ENCODE measurements at regions not wholly inside any gene's neighbourhood (a gene's known extent, or its start where the extent isn't known, plus 50 kb on each side); places are given as distances from the start of the nearest gene placed in this dataset.
"Not testable (repeated sequence)": the region's sequence is repeated elsewhere in the genome, so short reads cannot be mapped to it uniquely, and the experiment has no call there.

GRCh38 chr17:72458301-72458700, 337.5 kb downstream of the SOX9 start:
- no peak for DNase-seq

DNA sequence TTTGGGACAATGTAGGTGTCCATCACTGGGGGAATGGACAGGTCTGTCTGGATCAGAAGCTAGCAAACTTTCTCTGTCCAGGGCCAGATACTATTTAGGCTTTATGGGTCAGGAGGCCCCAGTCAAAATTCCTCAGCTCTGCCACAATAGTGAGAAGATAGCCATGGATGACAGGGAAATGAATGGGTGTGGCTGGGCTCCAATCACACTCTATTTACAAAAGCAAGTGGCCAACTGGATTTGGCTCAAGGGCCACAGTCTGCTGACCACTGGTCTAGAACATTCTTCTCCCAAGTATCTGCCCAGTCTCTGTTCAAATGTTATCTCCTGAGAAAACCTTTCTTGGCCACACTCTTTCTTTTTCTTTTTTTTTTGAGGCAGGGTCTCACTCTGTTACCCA, 339.9 kb downstream of the SOX9 start:
- no peak for DNase-seq

DNA sequence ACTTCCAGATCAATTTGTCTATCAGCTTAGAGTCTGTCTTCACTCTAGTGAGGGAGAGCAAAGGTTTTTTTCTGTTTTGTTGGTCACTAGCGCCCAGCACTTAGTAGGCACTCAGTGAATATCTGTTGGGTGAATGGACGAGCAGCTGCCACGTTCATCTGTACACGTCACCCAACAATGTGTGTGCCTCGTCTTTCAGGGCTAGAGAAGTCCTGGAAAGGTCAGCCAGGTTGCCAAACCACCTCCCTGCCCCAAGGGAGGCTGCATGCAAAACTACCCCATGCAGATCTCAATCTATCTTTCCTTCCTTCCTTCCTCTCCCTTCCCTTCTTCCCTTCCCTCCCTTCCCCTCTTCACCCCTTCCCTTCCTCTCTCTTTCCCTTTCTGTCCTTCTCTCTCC, 340.9 kb downstream of the SOX9 start:
- DNase-seq, result no peak

GRCh38 chr17:72462407-72462806, 341.6 kb downstream of the SOX9 start:
- no peak for DNase-seq

- DNase-seq, result no peak
Measured at GRCh38 chr17:72462814-72463213, 342.0 kb downstream of the SOX9 start.

DNA sequence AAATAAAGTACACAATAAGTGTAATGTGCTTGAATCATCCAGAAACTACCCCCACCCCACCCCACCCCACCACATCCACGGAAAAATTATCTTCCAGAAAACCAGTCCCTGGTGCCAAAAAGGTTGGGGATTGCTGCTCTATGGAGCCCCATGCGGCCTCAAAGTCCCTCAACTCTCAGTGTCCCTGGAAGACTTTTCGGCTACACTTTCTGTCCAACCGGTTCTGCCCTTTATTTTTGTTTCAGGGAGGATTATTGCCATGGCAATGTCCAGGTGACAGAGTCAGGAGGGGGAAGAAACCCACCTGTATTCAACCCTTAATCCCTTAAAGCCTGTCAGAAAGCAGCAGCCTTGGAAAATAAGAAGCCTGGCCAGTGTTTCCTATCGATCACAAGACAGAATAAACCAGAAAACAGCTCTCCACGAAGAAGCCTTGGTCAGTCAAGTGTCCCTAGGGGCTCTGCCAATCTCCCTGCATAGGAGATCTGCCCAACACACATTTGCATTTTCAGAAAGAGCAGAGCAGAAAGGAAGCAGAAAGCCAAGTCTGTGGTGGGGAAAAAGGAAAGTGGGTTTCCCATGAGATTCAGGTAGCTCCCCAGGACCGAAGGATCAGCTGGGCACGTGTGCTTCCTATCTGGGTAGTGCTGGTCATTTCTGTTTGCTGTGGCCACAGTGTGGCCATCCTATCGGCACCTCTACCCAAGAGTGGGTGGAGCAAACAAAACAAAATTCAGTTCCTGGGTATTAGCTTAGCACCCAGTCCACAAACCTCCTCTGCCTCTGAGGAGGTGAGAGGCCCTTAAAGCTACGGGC, 342.7 kb downstream of the SOX9 start:
- no peak for DNase-seq

DNA sequence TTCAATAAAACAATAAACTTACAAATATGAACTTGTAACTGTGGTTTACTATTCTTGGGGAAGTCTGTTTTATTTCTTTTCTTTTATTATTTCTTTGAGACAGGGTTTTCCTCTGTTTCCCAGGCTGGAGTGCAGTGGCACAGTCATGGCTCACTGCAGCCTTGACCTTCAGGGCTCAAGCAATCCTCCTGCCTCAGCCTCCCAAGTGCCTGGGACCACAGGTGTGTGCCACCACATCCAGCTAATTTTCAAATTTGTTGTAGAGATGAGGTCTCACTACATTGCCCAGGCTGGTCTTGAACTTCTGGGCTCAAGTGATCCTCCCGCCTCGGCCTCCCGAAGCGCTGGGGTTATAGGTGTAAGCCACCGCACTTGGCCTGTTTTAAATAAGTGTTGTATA, 343.4 kb downstream of the SOX9 start:
- DNase-seq, result not testable (repeated sequence)

DNA sequence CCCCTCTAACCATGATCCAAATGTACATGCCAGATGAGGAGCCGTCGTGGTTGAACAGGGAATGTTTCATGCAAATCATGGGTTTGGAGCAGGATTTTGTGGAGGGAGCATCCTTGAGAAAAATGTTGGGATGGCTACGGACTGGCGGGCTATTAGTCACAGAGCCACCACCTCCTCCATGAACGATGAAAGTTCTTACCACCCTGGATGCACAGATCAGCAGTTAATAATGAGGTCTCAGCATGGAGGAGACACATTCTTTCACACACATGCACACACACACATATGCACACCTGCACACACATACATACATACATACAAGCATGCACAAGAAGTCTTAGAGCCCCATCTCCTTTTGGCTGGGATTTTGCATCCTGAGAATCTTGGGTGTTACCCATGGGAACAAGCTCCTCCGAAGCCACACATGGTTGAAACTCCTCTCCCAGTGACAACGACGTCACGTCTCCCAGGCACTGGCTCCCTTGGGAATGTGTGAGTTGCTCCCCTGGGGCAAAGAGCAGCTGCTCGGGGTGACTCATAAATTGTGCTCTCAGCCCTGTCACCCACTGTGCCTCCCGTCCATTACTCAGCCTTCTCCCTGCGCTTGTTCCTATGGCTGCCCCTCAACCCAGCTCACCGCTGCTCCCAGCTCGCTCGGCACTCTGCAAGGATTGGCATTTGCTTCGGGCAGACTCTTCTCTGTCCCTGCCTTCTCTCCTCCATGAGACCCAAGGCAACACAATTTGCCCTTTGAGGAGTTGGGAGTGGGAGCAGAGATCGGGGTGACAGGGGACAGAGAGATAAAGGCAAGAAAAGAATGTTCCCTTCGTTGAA, 344.6 kb downstream of the SOX9 start:
- DNase-seq, result no peak

DNA sequence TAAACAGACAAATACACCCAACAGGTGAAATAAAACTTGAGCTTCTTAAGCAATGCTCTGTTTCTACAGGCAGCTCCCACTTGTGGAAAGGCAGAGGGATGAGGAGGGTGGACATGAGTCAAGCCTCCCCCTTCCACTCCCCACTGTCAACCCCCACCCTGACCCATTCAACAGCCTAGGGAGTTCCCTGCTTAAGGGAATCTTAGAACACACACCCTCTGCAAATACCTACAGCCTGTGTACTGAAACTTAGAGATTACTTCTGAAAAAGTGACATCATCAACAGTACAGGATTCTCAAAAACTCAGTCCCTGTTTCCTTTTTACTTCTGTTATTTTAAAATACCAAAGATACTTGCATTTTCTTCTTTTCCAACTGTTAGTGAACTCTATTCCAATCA, 345.4 kb downstream of the SOX9 start:
- no peak for DNase-seq

DNA sequence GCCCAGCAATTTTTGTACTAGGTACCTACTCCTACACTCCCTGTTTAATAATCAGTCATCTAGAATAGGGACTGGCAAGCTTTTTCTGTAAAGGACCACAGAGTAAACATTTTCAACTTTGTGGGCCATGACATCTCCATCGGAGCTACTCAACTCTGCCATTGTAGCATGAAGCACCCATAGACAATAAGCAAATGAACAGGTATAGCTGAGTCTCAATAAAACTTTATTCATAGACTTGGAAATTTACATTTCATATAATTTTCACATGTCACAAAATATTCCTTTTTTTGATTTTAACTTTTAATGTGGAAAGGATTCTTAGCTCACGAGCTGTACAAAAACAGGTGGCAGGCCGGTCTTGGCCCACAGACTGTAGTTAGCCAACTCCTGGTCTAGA, 345.8 kb downstream of the SOX9 start:
- DNase-seq, result no peak

- DNase-seq, result no peak
Measured at GRCh38 chr17:72467841-72468653, 347.2 kb downstream of the SOX9 start.

- no peak for DNase-seq
Measured at GRCh38 chr17:72468841-72469240, 348.0 kb downstream of the SOX9 start.

DNA sequence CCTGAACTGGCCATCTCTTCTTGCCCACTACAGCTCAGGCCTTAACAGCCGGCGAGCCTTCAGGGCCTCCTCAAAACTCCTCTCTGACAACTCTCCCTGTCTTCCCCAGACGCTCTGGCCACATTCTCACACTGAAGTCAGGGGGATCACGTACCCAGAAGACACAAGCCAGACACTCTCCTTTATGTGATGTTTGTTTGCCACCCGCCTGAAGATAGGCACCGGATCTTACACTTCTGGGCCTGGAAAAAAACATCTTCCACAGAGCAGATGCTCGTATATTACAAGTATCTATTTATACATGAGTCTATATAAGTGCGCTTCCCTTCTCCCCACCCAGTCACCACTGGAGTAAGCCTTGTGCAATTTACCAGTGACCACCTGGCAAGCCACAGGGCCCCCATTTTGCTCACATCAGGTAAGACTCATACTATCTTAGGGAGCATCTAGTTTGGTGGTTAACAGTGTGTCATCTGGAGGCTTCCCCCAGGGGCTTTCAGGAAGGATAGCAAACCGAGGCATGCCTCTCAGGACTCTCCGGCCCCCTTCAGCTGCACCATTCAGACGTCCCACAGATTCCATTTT, 349.4 kb downstream of the SOX9 start:
- no peak for DNase-seq

- DNase-seq, result no peak
Measured at GRCh38 chr17:72470734-72471133, 349.9 kb downstream of the SOX9 start.

DNA sequence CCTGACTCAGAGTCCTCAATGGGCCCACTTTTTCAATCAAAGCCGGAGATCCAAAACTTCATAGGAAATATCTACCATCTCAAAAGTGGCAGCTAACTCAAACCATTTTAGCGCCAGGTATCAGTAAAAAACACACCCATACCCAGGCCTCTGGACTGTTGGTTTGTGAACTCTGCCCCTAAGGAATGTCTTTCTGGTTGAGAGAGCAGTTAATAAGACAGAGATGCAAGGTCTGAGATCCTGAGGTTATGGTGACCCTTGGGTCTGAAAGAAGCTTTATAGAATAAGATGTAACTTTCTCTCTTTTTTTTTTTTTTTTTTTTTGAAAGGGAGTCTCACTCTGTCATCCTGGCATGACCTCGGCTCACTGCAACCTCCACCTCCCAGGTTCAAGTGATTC, 350.5 kb downstream of the SOX9 start:
- DNase-seq, result no peak

DNA sequence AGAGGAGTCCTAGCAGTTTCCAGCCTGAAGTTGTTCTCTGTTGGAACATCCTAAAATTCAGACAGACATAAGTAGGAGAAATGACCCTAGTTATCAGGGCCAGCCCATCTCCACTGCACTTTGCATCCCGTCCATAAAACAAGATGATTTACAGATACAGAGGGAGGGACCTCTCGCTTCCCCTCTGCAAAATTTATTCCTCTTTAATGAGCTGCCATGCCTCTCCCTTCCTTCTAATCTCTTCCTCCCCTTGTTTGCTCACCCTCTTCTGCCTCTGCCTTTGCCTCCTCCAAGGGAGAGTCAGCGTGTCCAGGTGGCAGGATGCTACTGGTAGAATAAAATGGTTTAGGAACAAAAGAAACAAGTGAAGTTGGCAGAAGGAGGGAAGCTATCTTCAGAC, 351.3 kb downstream of the SOX9 start:
- DNase-seq, result no peak

GRCh38 chr17:72472853-72473390, 352.1 kb downstream of the SOX9 start:
- not testable (repeated sequence) for DNase-seq

- DNase-seq, result no peak
Measured at GRCh38 chr17:72474243-72474642, 353.4 kb downstream of the SOX9 start.

GRCh38 chr17:72474719-72475477, 354.1 kb downstream of the SOX9 start:
- DNase-seq, result no peak

- DNase-seq, result no peak
Measured at GRCh38 chr17:72476134-72476533, 355.3 kb downstream of the SOX9 start.

DNA sequence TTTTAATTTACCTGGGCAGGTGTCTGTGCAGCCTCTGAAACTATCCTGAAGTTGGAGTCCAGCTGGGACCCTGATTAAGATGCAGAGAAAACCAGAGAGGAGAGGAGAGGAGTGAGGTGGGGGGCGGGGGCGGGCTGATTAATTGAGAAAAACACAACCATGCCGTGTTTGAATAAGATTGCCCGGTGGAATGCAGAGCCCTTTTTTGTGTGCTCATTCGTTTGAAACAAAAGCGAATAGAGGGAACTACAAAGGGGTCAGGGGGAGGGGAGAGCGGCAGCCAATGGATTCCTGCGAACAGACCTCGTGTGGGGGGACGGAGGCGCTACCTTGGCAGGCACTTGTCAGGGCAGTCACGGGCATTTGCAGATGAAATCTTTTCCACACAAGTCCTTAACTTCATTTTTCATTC, 355.8 kb downstream of the SOX9 start:
- no peak for DNase-seq

DNA sequence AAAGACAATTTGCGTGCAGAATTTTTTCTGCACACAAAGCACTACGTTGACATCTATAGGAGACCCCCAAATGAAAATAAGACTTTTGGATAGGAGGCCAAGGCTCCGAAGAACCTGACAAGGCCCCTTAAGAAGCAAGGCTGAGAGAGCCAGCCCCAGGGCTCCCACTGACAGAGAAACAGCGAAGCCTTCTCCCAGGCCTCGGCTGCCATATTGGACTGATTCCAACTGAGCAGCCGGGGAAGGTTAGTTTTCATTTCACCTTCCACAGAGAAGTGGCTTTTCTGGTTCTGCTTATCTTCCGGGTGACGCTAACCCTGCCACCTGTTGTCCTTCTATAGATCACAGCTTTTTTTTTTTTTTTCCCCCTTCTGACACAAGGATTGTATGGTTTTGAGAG, 356.7 kb downstream of the SOX9 start:
- DNase-seq, result no peak
